Mesendoderm (in vitro differentiated cells): ENCODE measurements at regions not wholly inside any gene's neighbourhood (a gene's known extent, or its start where the extent isn't known, plus 50 kb on each side); places are given as distances from the start of the nearest gene placed in this dataset.

ENCODE experiments used
- DNase-seq: peaks from one replicate; pipeline ENCODE4 v3.0.0; 2013
- H2AK5ac ChIP-seq: 2 replicates; pipeline ENCODE4 v1.6.1; 2013; ENCODE audit warnings: low read length, inconsistent platforms
- H2BK120ac ChIP-seq: 2 replicates; pipeline ENCODE4 v1.6.1; 2013; ENCODE audit warnings: low read depth, mild to moderate bottlenecking, low read length, moderate library complexity, mixed read lengths
- H2BK15ac ChIP-seq: replicated peaks from 2 replicates; pipeline ENCODE4 v1.6.1; 2013; ENCODE audit warnings: low read depth, mild to moderate bottlenecking, moderate library complexity
- H2BK5ac ChIP-seq: 2 replicates; pipeline ENCODE4 v1.6.1; 2013; ENCODE audit warnings: low read length, inconsistent platforms
- H3K18ac ChIP-seq: 2 replicates; pipeline ENCODE4 v1.6.1; 2013; ENCODE audit warnings: mild to moderate bottlenecking, low read length, mixed read lengths
- H3K23ac ChIP-seq: one replicate; pipeline ENCODE4 v1.6.1; 2013; ENCODE audit warnings: low read length
- H3K27ac ChIP-seq: 2 replicates; pipeline ENCODE4 v1.5.1; 2013; ENCODE audit warnings: low read depth, mild to moderate bottlenecking, inconsistent platforms, low read length, moderate library complexity
- H3K27me3 ChIP-seq: 2 replicates; pipeline ENCODE4 v1.6.1; 2013; ENCODE audit warnings: low read length, control low read depth, mild to moderate bottlenecking, inconsistent platforms; ENCODE audit not compliant: insufficient read depth, poor library complexity
- H3K36me3 ChIP-seq: 2 replicates; pipeline ENCODE4 v1.6.1; 2013; ENCODE audit warnings: low read length, inconsistent platforms; ENCODE audit not compliant: control insufficient read depth, insufficient read depth
- H3K4ac ChIP-seq: one replicate; pipeline ENCODE4 v1.6.1; 2013; ENCODE audit warnings: low read depth, mild to moderate bottlenecking, low read length, moderate library complexity
- H3K4me1 ChIP-seq: 2 replicates; pipeline ENCODE4 v1.6.1; 2013; ENCODE audit warnings: low read depth, low read length, inconsistent platforms; ENCODE audit not compliant: control insufficient read depth
- H3K4me2 ChIP-seq: 2 replicates; pipeline ENCODE4 v1.6.1; 2013; ENCODE audit warnings: low read length
- H3K4me3 ChIP-seq: 2 replicates; pipeline ENCODE4 v1.5.1; 2013; ENCODE audit warnings: mild to moderate bottlenecking, low read length
- H3K56ac ChIP-seq: one replicate; pipeline ENCODE4 v1.6.1; 2013; ENCODE audit warnings: low read length
- H3K79me1 ChIP-seq: 2 replicates; pipeline ENCODE4 v1.6.1; 2013; ENCODE audit warnings: low read length, inconsistent platforms
- H3K79me2 ChIP-seq: 2 replicates; pipeline ENCODE4 v1.6.1; 2013; ENCODE audit warnings: mild to moderate bottlenecking, low read length; ENCODE audit not compliant: control insufficient read depth, insufficient read depth
- H3K9ac ChIP-seq: 2 replicates; pipeline ENCODE4 v1.6.1; 2013; ENCODE audit warnings: low read length, inconsistent platforms
- H4K5ac ChIP-seq: one replicate; pipeline ENCODE4 v1.6.1; 2013; ENCODE audit warnings: low read length
- H4K8ac ChIP-seq: one replicate; pipeline ENCODE4 v1.6.1; 2013; ENCODE audit warnings: low read depth, mild to moderate bottlenecking, control low read depth, low read length, moderate library complexity
- WGBS: extraction: QIAGEN DNeasy Blood & Tissue Kit; methylation state at CpG from one replicate; pipeline ENCODE4 v1.1.7; 2013; ENCODE audit warnings: low lambda C conversion rate, missing lambda C conversion rate; ENCODE audit not compliant: insufficient coverage; ENCODE audit errors: extremely low coverage; 5-methylcytosine and 5-hydroxymethylcytosine counted together

GRCh38 chr13:47232516-47232915 lies 335.7 kb upstream of the HTR2A start:
- Histone ChIP-seq H3K27me3 (no peaks in the 10 kb centered on the region), H2BK15ac (no peak overlapping the region), H2BK120ac (no peak overlapping the region), H3K9ac (no peak overlapping the region), H3K56ac (no peak overlapping the region), H3K79me1 (no peaks in the 10 kb centered on the region), H3K4me1 (no peaks in the 10 kb centered on the region), H3K23ac (no peak overlapping the region), H3K27ac (no peak overlapping the region), H3K4me2 (no peak overlapping the region), H4K5ac (no peak overlapping the region), H4K8ac (no peak overlapping the region), H2BK5ac (no peak overlapping the region), H3K4ac (no peak overlapping the region), H3K18ac (peak overlapping the region; percentile 28), H3K79me2 (no peaks in the 10 kb centered on the region), H3K4me3 (no peak overlapping the region), H3K36me3 (no peaks in the 10 kb centered on the region), H2AK5ac (no peak overlapping the region)
- WGBS, result no CpG with 5 or more reads among the region's 4 CpGs
- DNase-seq, result no peak

GRCh38 chr13:47230155-47230554 lies 333.3 kb upstream of the HTR2A start:
- no peak overlapping the region for H3K23ac ChIP-seq
- no peak overlapping the region for H2BK120ac ChIP-seq
- H3K79me2 ChIP-seq, result no peaks in the 10 kb centered on the region
- no peak overlapping the region for H4K5ac ChIP-seq
- H3K27me3 ChIP-seq, result no peaks in the 10 kb centered on the region
- no peak overlapping the region for H3K56ac ChIP-seq
- no peak for DNase-seq
- no peak overlapping the region for H4K8ac ChIP-seq
- no peak overlapping the region for H2BK15ac ChIP-seq
- no peak overlapping the region for H3K9ac ChIP-seq
- H3K18ac ChIP-seq, result no peak overlapping the region
- no peak overlapping the region for H3K27ac ChIP-seq
- no peak overlapping the region for H2BK5ac ChIP-seq
- no peak overlapping the region for H3K4me3 ChIP-seq
- no peak overlapping the region for H3K4ac ChIP-seq
- no peaks in the 10 kb centered on the region for H3K36me3 ChIP-seq
- H2AK5ac ChIP-seq, result no peak overlapping the region
- H3K4me2 ChIP-seq, result no peak overlapping the region
- WGBS, result no CpG with 5 or more reads among the region's 2 CpGs
- H3K4me1 ChIP-seq, result no peaks in the 10 kb centered on the region
- H3K79me1 ChIP-seq, result no peaks in the 10 kb centered on the region

DNA sequence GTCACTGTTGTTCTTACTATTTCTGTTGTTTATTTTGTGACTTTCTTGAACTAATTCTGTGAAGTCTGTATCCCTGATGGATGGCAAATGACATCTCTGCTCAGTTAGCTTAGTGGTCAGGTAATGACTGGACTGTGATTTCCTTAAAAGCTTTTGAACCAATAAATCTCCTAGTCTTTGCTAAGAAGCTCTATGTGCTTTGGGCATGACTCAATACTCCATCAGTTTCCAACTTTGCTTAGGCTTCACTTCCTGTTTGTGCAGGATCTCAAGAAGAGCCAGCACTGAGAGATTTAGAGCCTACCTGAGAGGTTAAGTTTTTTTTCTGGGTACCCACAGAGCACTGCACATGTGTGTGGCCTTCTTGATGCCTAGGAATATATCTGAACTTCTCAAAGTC lies 329.7 kb upstream of the HTR2A start:
- Histone ChIP-seq H3K23ac (no peak overlapping the region), H3K79me1 (no peaks in the 10 kb centered on the region), H3K27me3 (no peaks in the 10 kb centered on the region), H3K4me2 (no peak overlapping the region), H3K56ac (no peak overlapping the region), H4K8ac (no peak overlapping the region), H2BK120ac (no peak overlapping the region), H4K5ac (no peak overlapping the region), H3K36me3 (no peaks in the 10 kb centered on the region), H3K4me3 (no peak overlapping the region), H2BK15ac (no peak overlapping the region), H2AK5ac (no peak overlapping the region), H3K79me2 (no peaks in the 10 kb centered on the region), H3K9ac (no peak overlapping the region), H3K4me1 (no peaks in the 10 kb centered on the region), H3K27ac (no peak overlapping the region), H3K18ac (no peak overlapping the region), H3K4ac (no peak overlapping the region), H2BK5ac (no peak overlapping the region)
- no peak for DNase-seq

DNA sequence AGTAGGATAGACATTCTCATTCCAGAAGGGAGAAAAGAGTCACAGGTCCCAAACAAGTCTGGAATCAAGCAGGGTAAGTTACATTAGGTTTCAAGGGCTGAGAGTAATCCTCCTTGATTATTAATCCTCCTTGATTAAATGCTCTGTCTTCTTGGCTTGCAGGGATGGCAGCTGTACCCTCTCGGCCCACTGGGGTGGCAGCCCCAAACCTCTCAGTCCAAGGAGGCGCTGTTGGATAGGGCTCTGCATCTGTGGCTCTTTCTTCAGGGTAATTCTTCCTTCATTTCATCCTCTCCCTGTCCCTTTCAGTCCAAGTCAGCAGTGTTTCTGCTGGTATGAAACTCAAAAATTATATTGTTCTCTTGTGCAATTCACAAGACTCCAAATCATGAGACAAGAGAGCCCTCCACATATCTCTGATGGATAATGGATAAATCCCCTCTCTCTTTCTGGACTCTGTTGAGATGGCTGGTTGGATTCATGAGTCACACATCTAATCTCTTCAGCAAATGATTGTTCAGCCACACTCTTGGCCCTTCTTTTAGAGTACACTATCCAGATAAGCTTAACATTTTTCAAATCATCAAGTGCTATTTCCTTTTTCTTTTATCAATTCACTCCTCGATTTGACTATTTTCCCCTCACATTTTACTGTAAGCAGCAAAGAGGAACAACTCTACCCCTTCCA lies 323.7 kb upstream of the HTR2A start:
- Histone ChIP-seq H4K8ac (no peak overlapping the region), H2BK15ac (no peak overlapping the region), H3K27ac (no peak overlapping the region), H3K18ac (no peak overlapping the region), H3K36me3 (no peaks in the 10 kb centered on the region), H4K5ac (no peak overlapping the region), H3K4me1 (no peaks in the 10 kb centered on the region), H3K27me3 (no peaks in the 10 kb centered on the region), H3K23ac (no peak overlapping the region), H3K56ac (no peak overlapping the region), H2BK5ac (no peak overlapping the region), H2AK5ac (no peak overlapping the region), H3K4me3 (no peak overlapping the region), H3K9ac (no peak overlapping the region), H3K4me2 (no peak overlapping the region), H3K79me1 (no peaks in the 10 kb centered on the region), H2BK120ac (no peak overlapping the region), H3K79me2 (no peaks in the 10 kb centered on the region), H3K4ac (no peak overlapping the region)
- no peak for DNase-seq
- WGBS, result no CpG with 5 or more reads among the region's 3 CpGs

DNA sequence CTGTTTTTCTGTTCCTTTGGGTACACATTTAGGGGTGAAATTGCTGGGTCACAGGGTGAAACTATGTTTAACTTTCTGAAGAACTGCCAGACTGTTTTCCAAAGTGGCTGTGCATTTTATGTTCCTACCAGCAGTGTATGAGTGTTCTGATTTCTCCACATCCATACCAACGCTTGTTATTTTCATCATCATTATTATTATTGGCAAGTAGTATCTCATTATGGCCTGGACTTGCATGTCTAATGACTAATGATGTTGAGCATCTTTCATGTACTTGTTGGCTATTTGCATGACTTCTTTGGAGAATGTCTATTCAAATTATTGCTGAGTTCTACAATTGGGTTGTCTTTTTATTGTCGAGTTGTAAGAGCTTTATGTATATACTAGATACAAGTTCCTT lies 321.8 kb upstream of the HTR2A start:
- Histone ChIP-seq H2AK5ac (no peak overlapping the region), H3K4ac (no peak overlapping the region), H3K79me1 (no peaks in the 10 kb centered on the region), H3K27me3 (no peaks in the 10 kb centered on the region), H2BK15ac (no peak overlapping the region), H3K4me2 (no peak overlapping the region), H2BK120ac (no peak overlapping the region), H3K79me2 (no peaks in the 10 kb centered on the region), H3K56ac (no peak overlapping the region), H4K5ac (no peak overlapping the region), H4K8ac (no peak overlapping the region), H3K27ac (no peak overlapping the region), H3K4me1 (no peaks in the 10 kb centered on the region), H3K23ac (no peak overlapping the region), H3K18ac (no peak overlapping the region), H2BK5ac (no peak overlapping the region), H3K4me3 (no peak overlapping the region), H3K9ac (no peak overlapping the region), H3K36me3 (no peaks in the 10 kb centered on the region)
- WGBS, result no CpG with 5 or more reads among the region's 2 CpGs
- DNase-seq, result no peak

DNA sequence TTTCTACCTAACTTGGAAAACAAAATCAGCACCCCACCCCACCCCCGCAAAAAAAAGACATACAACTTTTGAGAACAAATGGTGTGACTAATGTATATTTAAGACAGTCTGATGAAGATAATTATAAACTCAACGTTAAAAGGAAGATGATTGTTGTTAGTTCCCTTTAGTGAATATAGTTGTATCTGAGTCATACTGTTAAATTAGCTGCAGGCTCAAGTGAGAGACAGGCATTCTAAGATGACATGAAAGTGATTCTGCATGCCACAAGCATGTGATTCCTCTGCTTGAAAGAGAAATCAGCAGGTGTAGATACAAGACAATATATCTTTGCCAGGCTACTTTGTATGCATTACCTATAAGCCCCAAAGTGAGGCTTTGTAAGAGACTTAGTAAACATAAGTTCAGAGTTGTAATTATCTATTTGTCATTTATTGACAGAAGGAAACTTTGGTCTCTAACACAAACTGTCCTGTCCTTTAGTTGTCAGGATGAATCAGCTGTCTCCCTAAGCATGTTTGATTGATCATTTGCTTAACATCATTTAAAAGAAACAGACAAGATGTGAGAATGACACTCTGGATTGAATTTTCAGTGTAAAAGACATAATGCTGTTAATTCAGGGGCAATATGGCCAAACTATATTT lies 319.4 kb upstream of the HTR2A start:
- no peak overlapping the region for H4K8ac ChIP-seq
- peaks cover 7% of the 10 kb centered on the region for H3K4me1 ChIP-seq
- no peak overlapping the region for H2BK15ac ChIP-seq
- no peak overlapping the region for H3K4me3 ChIP-seq
- H3K27me3 ChIP-seq, result no peaks in the 10 kb centered on the region
- no peaks in the 10 kb centered on the region for H3K36me3 ChIP-seq
- no peak overlapping the region for H3K56ac ChIP-seq
- no peak overlapping the region for H3K23ac ChIP-seq
- no peak overlapping the region for H2AK5ac ChIP-seq
- no peaks in the 10 kb centered on the region for H3K79me2 ChIP-seq
- no peak overlapping the region for H4K5ac ChIP-seq
- no peak overlapping the region for H2BK5ac ChIP-seq
- no peak overlapping the region for H2BK120ac ChIP-seq
- H3K79me1 ChIP-seq, result no peaks in the 10 kb centered on the region
- no CpG with 5 or more reads among the region's 2 CpGs for WGBS
- H3K4me2 ChIP-seq, result no peak overlapping the region
- H3K9ac ChIP-seq, result no peak overlapping the region
- H3K18ac ChIP-seq, result no peak overlapping the region
- H3K27ac ChIP-seq, result no peak overlapping the region
- H3K4ac ChIP-seq, result no peak overlapping the region
- DNase-seq, result peak; percentile 75
